GM21360 (cell line): ENCODE measurements at regions not wholly inside any gene's neighbourhood (a gene's known extent, or its start where the extent isn't known, plus 50 kb on each side); places are given as distances from the start of the nearest gene placed in this dataset.

ENCODE experiments used
- ATAC-seq: cut with Tn5 transposase; IDR thresholded peaks from one replicate; pipeline ENCODE4 v1.9.1; 2021; ENCODE audit warnings: mild to moderate bottlenecking, moderate library complexity; ENCODE audit not compliant: unreplicated experiment

- ATAC-seq = no peak
Measured at GRCh38 chr11:92423115-92424034, 198.8 kb downstream of the FAT3 start.

DNA sequence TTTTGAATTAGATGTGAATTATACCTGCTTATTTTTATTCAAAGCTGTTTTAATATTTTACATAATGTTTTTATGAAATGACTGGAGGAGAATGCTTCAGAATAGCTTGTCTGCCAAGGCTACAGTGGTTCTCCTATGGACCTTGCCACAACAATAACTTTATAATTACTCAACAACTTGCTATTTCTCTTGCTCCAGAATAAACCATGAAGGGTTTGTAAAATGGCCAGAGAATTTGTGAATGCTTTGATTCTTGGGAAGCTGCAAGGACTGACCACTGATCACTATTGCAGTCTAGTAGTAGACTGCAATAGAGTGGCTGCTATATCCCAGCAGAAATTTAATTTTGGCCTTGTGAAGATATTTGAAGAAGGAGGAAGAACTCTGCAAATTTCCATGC is 199.7 kb downstream of the FAT3 start:
- no peak for ATAC-seq

- ATAC-seq = no peak
Measured at GRCh38 chr11:92425127-92425526, 200.5 kb downstream of the FAT3 start.

GRCh38 chr11:92432515-92432914 is 207.9 kb downstream of the FAT3 start:
- ATAC-seq = no peak

DNA sequence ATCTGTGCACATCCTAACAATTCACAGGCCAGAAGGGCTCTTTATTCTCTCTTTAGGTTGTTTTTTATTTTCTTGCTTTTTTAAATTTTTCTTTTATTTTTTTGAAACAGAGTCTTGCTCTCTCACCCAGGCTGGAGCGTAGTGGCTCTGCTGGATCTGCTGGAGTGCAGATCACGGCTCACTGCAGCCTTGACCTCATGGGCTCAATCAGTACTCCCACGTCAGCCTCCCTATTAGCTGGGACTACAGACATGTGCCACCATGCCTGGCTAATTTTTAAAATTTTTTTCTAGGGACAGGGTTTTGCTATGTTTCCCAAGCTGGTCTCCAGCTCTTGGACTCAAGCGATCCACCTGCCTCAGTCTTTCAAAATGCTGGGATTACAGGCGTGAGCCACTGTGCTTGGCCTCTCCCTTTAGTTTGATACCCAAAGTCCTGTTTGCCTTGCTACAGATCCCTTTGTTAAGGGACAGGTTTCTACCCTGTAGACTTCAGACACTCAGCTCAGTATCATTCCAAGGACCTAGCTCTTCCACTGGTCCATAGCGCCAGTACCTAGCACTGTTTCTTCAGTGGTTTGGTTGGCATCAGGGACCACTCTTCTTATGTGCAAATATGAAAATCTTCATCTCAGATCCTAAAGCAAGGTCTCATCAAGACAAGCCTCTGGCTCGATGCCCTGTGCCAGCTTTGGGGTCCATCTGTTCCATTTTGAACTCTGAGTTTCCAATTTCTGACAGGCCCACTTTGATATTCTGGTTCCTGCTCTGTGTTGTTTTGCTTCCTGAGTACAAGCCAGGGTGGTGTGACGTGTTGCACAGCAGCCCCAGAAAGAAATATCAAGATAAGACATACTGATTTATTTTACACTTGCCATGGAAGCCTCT is 211.7 kb downstream of the FAT3 start:
- no peak for ATAC-seq

- no peak for ATAC-seq
Measured at GRCh38 chr11:92439133-92439532, 214.5 kb downstream of the FAT3 start.

- no peak for ATAC-seq
Measured at GRCh38 chr11:92440701-92441442, 216.3 kb downstream of the FAT3 start.

DNA sequence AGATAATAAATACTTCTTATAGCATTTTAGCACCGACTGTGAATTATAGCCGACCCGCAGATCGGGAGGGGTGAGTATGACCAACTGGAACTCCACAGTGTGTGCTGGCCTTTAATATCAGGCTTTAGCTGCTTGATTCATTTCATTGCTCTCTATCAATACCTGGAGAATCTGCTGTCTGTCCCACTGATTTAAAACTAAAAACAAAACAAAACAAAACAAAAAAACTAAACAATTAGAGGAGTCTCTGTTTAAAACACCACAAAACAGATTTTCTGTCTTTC is 216.8 kb downstream of the FAT3 start:
- ATAC-seq = no peak

DNA sequence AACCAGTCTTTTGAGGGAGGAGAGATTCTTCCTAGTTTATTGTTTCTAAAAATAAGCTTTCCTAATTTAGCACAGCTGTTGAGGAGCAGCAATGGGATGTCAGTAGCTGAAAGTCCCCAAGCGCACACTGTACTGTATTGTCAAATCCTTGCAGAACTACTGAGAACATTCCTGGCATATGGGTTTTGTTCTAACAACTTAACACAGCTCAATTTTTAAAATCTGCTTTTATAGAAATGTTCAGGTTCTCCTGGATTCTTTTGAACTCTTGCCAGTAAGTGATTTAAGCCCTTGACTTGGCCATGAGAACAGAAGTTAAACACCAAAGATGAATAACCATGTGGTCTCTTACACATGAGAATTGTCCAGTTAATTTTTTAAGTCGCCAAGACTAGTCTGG is 218.6 kb downstream of the FAT3 start:
- ATAC-seq = no peak

DNA sequence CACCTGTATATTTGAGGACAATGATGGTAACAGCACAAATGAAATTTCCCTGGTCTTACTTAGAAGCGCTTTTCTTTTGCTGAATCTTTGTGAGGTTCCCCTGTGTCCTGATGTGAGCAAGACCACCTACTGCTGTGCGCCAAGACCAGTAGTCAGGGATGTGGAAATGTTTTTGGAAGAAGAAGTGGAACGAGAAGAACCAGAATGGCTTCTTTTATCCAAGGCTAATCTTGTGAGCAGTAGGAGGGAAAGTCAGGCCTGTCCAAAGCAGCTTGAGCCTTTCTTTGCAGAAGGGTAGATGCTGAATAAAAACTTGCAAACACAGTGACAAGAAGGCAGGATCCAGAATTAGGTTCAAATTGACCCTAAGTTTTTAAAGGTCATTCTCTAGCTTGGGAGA is 223.0 kb downstream of the FAT3 start:
- ATAC-seq = no peak

GRCh38 chr11:92449222-92449621 is 224.6 kb downstream of the FAT3 start:
- ATAC-seq = no peak

GRCh38 chr11:92449780-92450179 is 225.2 kb downstream of the FAT3 start:
- no peak for ATAC-seq

DNA sequence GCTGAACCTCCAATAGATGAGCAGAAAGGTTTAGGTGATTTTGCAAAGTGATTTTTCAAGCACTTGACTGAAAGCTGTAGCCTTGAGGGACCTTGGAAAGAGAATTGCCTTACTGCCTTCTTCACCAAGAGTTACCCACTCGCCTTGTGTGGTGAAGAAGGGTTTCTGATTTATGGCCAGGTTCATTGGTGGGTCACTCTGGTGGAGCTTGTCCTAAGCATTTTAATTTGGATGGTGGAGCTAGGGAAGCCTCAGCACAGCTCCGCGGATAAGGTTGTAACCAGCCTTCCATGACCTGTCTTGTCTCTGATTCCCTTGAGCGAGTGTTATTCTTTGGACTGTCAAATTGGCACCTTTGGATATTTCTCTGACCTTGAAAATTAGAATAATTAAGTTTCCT is 226.4 kb downstream of the FAT3 start:
- no peak for ATAC-seq

DNA sequence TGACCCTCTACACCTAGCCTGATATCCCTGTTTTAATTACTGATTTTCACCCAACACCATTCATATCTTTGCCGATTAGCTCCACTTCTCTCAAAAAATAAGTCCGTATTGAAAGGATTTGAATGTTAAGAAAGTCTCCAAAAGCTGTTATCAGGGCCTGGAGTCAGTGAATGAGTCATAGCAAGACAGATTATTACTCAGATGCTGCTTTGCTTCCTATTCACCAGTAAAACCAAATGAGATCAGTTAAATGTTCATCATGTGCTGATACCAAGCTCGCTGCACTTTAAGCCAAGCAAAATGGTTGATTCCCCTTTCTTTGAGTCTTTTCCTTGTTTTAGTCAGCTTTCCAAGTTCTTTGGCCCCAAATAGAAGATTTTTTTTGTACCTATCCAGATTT is 228.4 kb downstream of the FAT3 start:
- no peak for ATAC-seq

DNA sequence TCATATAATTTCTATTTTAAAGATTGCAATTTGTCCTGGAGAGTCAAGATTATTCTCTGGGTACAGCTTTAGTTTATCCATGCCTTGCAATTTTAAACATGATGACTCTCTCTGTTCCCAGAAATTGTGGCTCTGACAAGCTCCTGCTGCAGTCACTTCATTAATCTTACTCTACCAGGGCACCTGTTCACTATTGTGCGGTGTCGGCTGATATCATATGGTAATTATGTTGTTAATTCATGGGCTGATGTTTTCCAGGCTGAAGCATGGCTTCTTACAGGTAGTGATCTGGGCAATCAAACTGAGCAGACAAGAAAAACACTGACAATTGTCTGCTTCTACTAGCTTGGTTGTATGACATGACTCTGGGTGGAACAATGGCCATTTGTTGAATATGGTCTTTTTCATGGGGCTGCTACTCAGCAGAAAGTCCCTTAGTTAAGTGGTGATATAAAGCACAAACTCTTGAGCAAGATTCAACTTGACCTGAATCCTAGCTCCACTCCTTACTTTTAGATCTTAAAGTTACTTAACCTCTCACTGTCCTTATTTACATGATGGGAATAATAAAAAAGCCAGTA is 230.7 kb downstream of the FAT3 start:
- ATAC-seq = no peak

DNA sequence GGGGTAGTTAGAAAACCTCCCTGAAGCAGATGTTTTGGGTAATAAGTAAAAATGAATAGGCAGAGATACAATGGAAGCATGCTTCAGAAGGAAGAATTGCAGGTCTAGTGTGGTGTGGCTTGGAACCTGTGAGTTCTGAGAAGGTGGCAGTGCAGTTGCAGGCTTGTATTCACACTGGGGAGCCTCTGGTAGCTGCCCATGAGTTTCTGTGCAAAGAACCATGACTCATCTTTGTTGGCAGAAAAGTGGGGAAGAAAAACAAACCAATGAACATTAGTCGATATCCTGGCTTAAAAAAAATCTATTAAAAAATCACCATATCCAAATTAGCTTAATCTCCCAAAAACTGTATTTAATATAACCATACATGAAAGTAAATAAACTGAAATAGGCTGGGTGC is 232.6 kb downstream of the FAT3 start:
- ATAC-seq = no peak

GRCh38 chr11:92458486-92458885 is 233.9 kb downstream of the FAT3 start:
- ATAC-seq = no peak

DNA sequence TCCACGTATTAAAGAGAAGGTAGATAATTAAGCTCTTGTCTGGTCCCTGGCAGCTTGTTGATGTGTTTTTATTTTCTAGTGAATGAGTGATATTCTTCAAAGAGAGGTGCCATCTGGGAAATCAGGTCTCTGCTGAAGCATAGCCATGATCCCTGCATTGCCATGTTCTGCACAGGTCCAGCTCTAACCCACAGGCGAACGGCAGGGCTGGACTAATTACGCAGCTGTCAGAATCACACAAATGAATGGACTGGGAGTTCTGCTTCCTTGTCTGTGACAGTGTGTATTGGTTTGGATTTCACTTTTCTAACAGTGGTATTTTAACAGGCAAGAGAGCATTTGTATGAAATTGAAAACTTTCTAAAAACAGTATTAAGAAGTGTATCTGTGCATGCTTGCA is 235.6 kb downstream of the FAT3 start:
- no peak for ATAC-seq

GRCh38 chr11:92461447-92461846 is 236.8 kb downstream of the FAT3 start:
- no peak for ATAC-seq

GRCh38 chr11:92462821-92463220 is 238.2 kb downstream of the FAT3 start:
- ATAC-seq = no peak

- ATAC-seq = no peak
Measured at GRCh38 chr11:92464822-92465221, 240.2 kb downstream of the FAT3 start.
